Spleen (tissue), 11 donors: ENCODE measurements at regions not wholly inside any gene's neighbourhood (a gene's known extent, or its start where the extent isn't known, plus 50 kb on each side); places are given as distances from the start of the nearest gene placed in this dataset.

Source experiments
- DNase-seq: peaks from one replicate; pipeline ENCODE4 v3.0.0-alpha.2; 2020
- H3K27ac ChIP-seq, 8 donors: fragments of 200-600 bp; sonication (generic) in 7 of 8; 1 replicate in 4 of 8; 2 replicates in 4 of 8; pipeline versions ENCODE4 v1.5.0 to v1.8.0; 2016 to 2021; ENCODE audit warnings: inconsistent platforms in 4 of 8, mild to moderate bottlenecking in 4 of 8, moderate library complexity in 1 of 8
- H3K27me3 ChIP-seq, 7 donors: fragments of 200-600 bp; sonication (generic) in 6 of 7; replicated peaks in 1 of 7; 1 replicate in 4 of 7; 2 replicates in 3 of 7; pipeline versions ENCODE4 v1.5.0 to v1.8.0; 2016 to 2021; ENCODE audit warnings: inconsistent platforms in 3 of 7, mild to moderate bottlenecking in 1 of 7
- H3K36me3 ChIP-seq, 6 donors: fragments of 200-600 bp; sonication (generic) in 5 of 6; 1 replicate in 4 of 6; 2 replicates in 2 of 6; pipeline versions ENCODE4 v1.5.0 to v1.8.0; 2016 to 2021; ENCODE audit warnings: inconsistent platforms in 2 of 6
- H3K4me1 ChIP-seq, 6 donors: fragments of 200-600 bp; sonication (generic) in 5 of 6; 1 replicate in 3 of 6; 2 replicates in 3 of 6; pipeline versions ENCODE4 v1.5.0 to v1.8.0; 2016 to 2021; ENCODE audit warnings: inconsistent platforms in 3 of 6
- H3K4me3 ChIP-seq, 8 donors: fragments of 200-600 bp; sonication (generic) in 7 of 8; 1 replicate in 4 of 8; 2 replicates in 4 of 8; pipeline versions ENCODE4 v1.5.0 to v1.8.0; 2016 to 2021; ENCODE audit warnings: inconsistent platforms in 4 of 8, mild to moderate bottlenecking in 4 of 8, moderate library complexity in 2 of 8
- H3K9me3 ChIP-seq, 8 donors: fragments of 200-600 bp; sonication (generic) in 7 of 8; 1 replicate in 4 of 8; 2 replicates in 4 of 8; pipeline versions ENCODE4 v1.5.0 to v1.8.0; 2016 to 2021; ENCODE audit warnings: inconsistent platforms in 4 of 8
- CTCF ChIP-seq, 11 experiments: fragments of 200-600 bp in 7 of 11; fragments of 450-650 bp in 4 of 11; sonication (generic) in 4 of 11; IDR thresholded peaks in 8 of 11; conservative IDR thresholded peaks in 3 of 11; 1 replicate in 7 of 11; 2 replicates in 4 of 11; pipeline versions ENCODE4 v1.4.0 to v1.8.0; 2016 to 2021; ENCODE audit warnings: antibody characterized with exemption in 11 of 11, inconsistent platforms in 4 of 11, mild to moderate bottlenecking in 1 of 11
- POLR2A ChIP-seq, 3 donors: fragments of 450-650 bp; IDR thresholded peaks; one replicate each; pipeline ENCODE4 v1.5.1; 2017; ENCODE audit warnings: antibody characterized with exemption in 3 of 3, mild to moderate bottlenecking in 1 of 3
- POLR2AphosphoS5 ChIP-seq, 3 donors: sonication (generic); formaldehyde crosslinking; IDR thresholded peaks; one replicate each; pipeline ENCODE4 v1.5.1; 2017; ENCODE audit warnings: antibody characterized with exemption in 3 of 3
- WGBS, 5 donors: extraction: QIAGEN DNeasy Blood & Tissue Kit in 3 of 5; methylation state at CpG; one replicate each; pipeline versions ENCODE4 v1.1.5 to v1.1.7; 2013 to 2018; 5-methylcytosine and 5-hydroxymethylcytosine counted together
- intact Hi-C: fragments of 100-400 bp; cut with DNase I; formaldehyde crosslinking; loops from one replicate; pipeline ENCODE4 v1.15.0; 2023; ENCODE audit warnings: low total_unique reads
- donor health status: healthy with polysubstance abuse.
- donor health status: DM: no; HTN: no; CAD: no; lungs with moderate emphysema.
- donor health status: DM: no; HTN: no; CAD: no.
- donor health status: Bipolar disorder and iron deficiency.
- donor health status: healthy.
- donor health status: DM: no; HTN: no; CAD: no.
- donor health status: DM: yes; HTN: yes; CAD: no.

DNA sequence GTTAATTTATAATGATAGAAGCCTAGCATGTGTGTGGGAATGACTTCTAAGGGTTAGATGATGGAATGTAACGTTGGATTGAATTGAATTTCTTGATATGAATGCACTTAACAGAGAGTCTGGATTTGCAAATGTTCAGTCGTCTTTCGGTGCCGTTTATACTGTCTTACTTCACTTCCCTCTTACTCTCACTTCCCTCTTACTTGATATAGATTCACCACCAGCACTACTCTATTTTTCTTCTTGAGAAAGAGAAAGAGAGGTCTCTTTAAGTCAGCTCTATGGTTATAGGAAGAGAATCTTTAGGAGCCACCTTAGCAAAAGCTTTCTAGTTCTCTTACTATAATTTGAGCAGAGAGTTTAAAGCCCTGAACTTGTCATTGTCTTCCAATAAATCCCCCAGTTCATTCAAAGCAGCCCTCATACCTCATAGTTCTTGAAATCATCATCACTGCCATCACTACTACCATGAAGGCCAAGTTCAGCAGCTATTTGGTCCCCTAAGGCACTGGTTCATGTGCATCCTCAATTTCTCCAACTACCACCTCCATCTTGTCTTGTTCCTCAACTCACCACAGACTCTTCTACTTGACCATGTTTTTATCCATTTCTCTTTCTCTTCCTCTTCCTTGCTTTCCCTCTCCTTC, 501.7 kb upstream of the TCF4 start:
- WGBS, 5 donors, result 48 to 60% (median 53%) methylated on average over 4 of the region's 4 CpGs

GRCh38 chr18:56086786-56087185, 498.8 kb upstream of the TCF4 start:
- H3K9me3 ChIP-seq, result no peaks in the 10 kb centered on the region
- H3K36me3 ChIP-seq, result no peaks in the 10 kb centered on the region
- no peaks in the 10 kb centered on the region for H3K27me3 ChIP-seq
- peaks cover 0 to 28% (median 11%) of the 10 kb centered on the region in 6 donors for H3K4me1 ChIP-seq
- intact Hi-C loops, result no loop called here
- 89 to 95% (median 93%) methylated on average over 7 of the region's 7 CpGs for WGBS, 5 donors
- TF ChIP-seq CTCF (IDR thresholded peaks at IDR 0.05 in 8 of 11, conservative IDR thresholded peaks at IDR 0.05 in 3 of 11) (no peak), POLR2AphosphoS5 (IDR thresholded peaks at IDR 0.05) (no peak), POLR2A (IDR thresholded peaks at IDR 0.05) (no peak)
- no peak overlapping the region for H3K27ac ChIP-seq
- DNase-seq, result peak; percentile 64
- no peak overlapping the region for H3K4me3 ChIP-seq

More for the DNA sequence above, 501.7 kb upstream of the TCF4 start:
- H3K9me3 ChIP-seq, result no peaks in the 10 kb centered on the region
- no peaks in the 10 kb centered on the region for H3K27me3 ChIP-seq
- intact Hi-C loops, result no loop called here
- H3K4me3 ChIP-seq, result no peak overlapping the region
- H3K36me3 ChIP-seq, result no peaks in the 10 kb centered on the region
- no peak for DNase-seq
- TF ChIP-seq CTCF (IDR thresholded peaks at IDR 0.05 in 8 of 11, conservative IDR thresholded peaks at IDR 0.05 in 3 of 11), result no peak
- TF ChIP-seq POLR2A (IDR thresholded peaks at IDR 0.05), result no peak
- no peak for TF ChIP-seq POLR2AphosphoS5 (IDR thresholded peaks at IDR 0.05)
- peaks cover 0 to 9% (median 3%) of the 10 kb centered on the region in 6 donors for H3K4me1 ChIP-seq
- H3K27ac ChIP-seq, result no peak overlapping the region

- no peak for DNase-seq
- Histone ChIP-seq H3K27ac (no peak overlapping the region), H3K4me1 (peaks cover 0 to 28% (median 11%) of the 10 kb centered on the region in 6 donors), H3K27me3 (no peaks in the 10 kb centered on the region), H3K36me3 (no peaks in the 10 kb centered on the region), H3K4me3 (no peak overlapping the region), H3K9me3 (no peaks in the 10 kb centered on the region)
- TF ChIP-seq POLR2A (IDR thresholded peaks at IDR 0.05) (no peak), POLR2AphosphoS5 (IDR thresholded peaks at IDR 0.05) (no peak), CTCF (IDR thresholded peaks at IDR 0.05 in 8 of 11, conservative IDR thresholded peaks at IDR 0.05 in 3 of 11) (no peak)
- 86 to 94% (median 88%) methylated on average over 4 of the region's 4 CpGs for WGBS, 5 donors
- intact Hi-C loops, result no loop called here
These were observed 498.2 kb upstream of the TCF4 start for GRCh38 chr18:56086176-56086575.

GRCh38 chr18:56085551-56085950, 497.6 kb upstream of the TCF4 start:
- Histone ChIP-seq H3K4me3 (no peak overlapping the region), H3K36me3 (no peaks in the 10 kb centered on the region), H3K27me3 (no peaks in the 10 kb centered on the region), H3K27ac (no peak overlapping the region), H3K9me3 (no peaks in the 10 kb centered on the region), H3K4me1 (peaks cover 0 to 28% (median 11%) of the 10 kb centered on the region in 6 donors)
- TF ChIP-seq CTCF (IDR thresholded peaks at IDR 0.05 in 8 of 11, conservative IDR thresholded peaks at IDR 0.05 in 3 of 11) (no peak), POLR2AphosphoS5 (IDR thresholded peaks at IDR 0.05) (no peak), POLR2A (IDR thresholded peaks at IDR 0.05) (no peak)
- intact Hi-C loops, result no loop called here
- no peak for DNase-seq
- 67 to 81% (median 70%) methylated on average over 5 of the region's 5 CpGs for WGBS, 5 donors
